ENCODE measurements at regions not wholly inside any gene's neighbourhood (a gene's known extent, or its start where the extent isn't known, plus 50 kb on each side); places are given as distances from the start of the nearest gene placed in this dataset.

GRCh38 chr2:120941571-120942120 is 206.0 kb downstream of the GLI2 start:
- DNase-seq (ENCODE audit: low spot score): no peak
- no peak overlapping the region for H3K4me3 Mint-ChIP-seq (ENCODE audit: unreplicated experiment)
- H3K4me1 Mint-ChIP-seq (ENCODE audit: low read depth): peaks cover 81% of the 10 kb centered on the region
- H3K27ac Mint-ChIP-seq (ENCODE audit: unreplicated experiment): peak overlapping the region; percentile 96
- peaks cover 8% of the 10 kb centered on the region for H3K36me3 Mint-ChIP-seq (ENCODE audit: low read depth)
- no peaks in the 10 kb centered on the region for H3K9me3 Mint-ChIP-seq (ENCODE audit: low read depth)
- no peak for TF ChIP-seq CTCF (IDR thresholded peaks at IDR 0.05)
- no peaks in the 10 kb centered on the region for H3K27me3 Mint-ChIP-seq (ENCODE audit: low read depth)

GRCh38 chr2:120942658-120943057 is 207.0 kb downstream of the GLI2 start:
- DNase-seq (ENCODE audit: low spot score): no peak
- Mint-ChIP-seq H3K9me3 (ENCODE audit: low read depth) (no peaks in the 10 kb centered on the region), H3K36me3 (ENCODE audit: low read depth) (peaks cover 8% of the 10 kb centered on the region), H3K4me1 (ENCODE audit: low read depth) (peaks cover 74% of the 10 kb centered on the region), H3K27ac (ENCODE audit: unreplicated experiment) (peak overlapping the region; percentile 96), H3K27me3 (ENCODE audit: low read depth) (no peaks in the 10 kb centered on the region), H3K4me3 (ENCODE audit: unreplicated experiment) (no peak overlapping the region)
- TF ChIP-seq CTCF (IDR thresholded peaks at IDR 0.05): no peak

- Mint-ChIP-seq H3K9me3 (ENCODE audit: low read depth) (no peaks in the 10 kb centered on the region), H3K27me3 (ENCODE audit: low read depth) (no peaks in the 10 kb centered on the region), H3K27ac (ENCODE audit: unreplicated experiment) (peak overlapping the region; percentile 96), H3K4me3 (ENCODE audit: unreplicated experiment) (no peak overlapping the region), H3K36me3 (ENCODE audit: low read depth) (peaks cover 8% of the 10 kb centered on the region), H3K4me1 (ENCODE audit: low read depth) (peaks cover 65% of the 10 kb centered on the region)
- DNase-seq (ENCODE audit: low spot score): no peak
- no peak for TF ChIP-seq CTCF (IDR thresholded peaks at IDR 0.05)
Observed at GRCh38 chr2:120943403-120944034, 207.9 kb downstream of the GLI2 start.

GRCh38 chr2:120944575-120944974 is 208.9 kb downstream of the GLI2 start:
- Mint-ChIP-seq H3K9me3 (ENCODE audit: low read depth) (no peaks in the 10 kb centered on the region), H3K4me3 (ENCODE audit: unreplicated experiment) (no peak overlapping the region), H3K36me3 (ENCODE audit: low read depth) (peaks cover 8% of the 10 kb centered on the region), H3K27ac (ENCODE audit: unreplicated experiment) (no peak overlapping the region), H3K27me3 (ENCODE audit: low read depth) (no peaks in the 10 kb centered on the region), H3K4me1 (ENCODE audit: low read depth) (peaks cover 55% of the 10 kb centered on the region)
- DNase-seq (ENCODE audit: low spot score): no peak
- no peak for TF ChIP-seq CTCF (IDR thresholded peaks at IDR 0.05)

GRCh38 chr2:120945091-120945490 is 209.4 kb downstream of the GLI2 start:
- H3K4me3 Mint-ChIP-seq (ENCODE audit: unreplicated experiment): no peak overlapping the region
- peaks cover 8% of the 10 kb centered on the region for H3K36me3 Mint-ChIP-seq (ENCODE audit: low read depth)
- DNase-seq (ENCODE audit: low spot score): no peak
- peaks cover 49% of the 10 kb centered on the region for H3K4me1 Mint-ChIP-seq (ENCODE audit: low read depth)
- no peaks in the 10 kb centered on the region for H3K9me3 Mint-ChIP-seq (ENCODE audit: low read depth)
- H3K27me3 Mint-ChIP-seq (ENCODE audit: low read depth): no peaks in the 10 kb centered on the region
- no peak for TF ChIP-seq CTCF (IDR thresholded peaks at IDR 0.05)
- no peak overlapping the region for H3K27ac Mint-ChIP-seq (ENCODE audit: unreplicated experiment)
